ENCODE measurements at regions not wholly inside any gene's neighbourhood (a gene's known extent, or its start where the extent isn't known, plus 50 kb on each side); places are given as distances from the start of the nearest gene placed in this dataset.

- Histone ChIP-seq H3K9me3 (no peaks in the 10 kb centered on the region), H3K4me1 (replicated peaks) (no peaks in the 10 kb centered on the region), H3K36me3 (no peaks in the 10 kb centered on the region), H3K27ac (no peak overlapping the region), H3K27me3 (replicated peaks; ENCODE audit: insufficient read depth) (no peaks in the 10 kb centered on the region), H3K4me3 (no peak overlapping the region)
- 90% methylated on average over 9 of the region's 9 CpGs for WGBS
- TF ChIP-seq POLR2A (IDR thresholded peaks at IDR 0.05) (no peak), POLR2AphosphoS5 (IDR thresholded peaks at IDR 0.05) (no peak)
- TF ChIP-seq, protein P1, sequence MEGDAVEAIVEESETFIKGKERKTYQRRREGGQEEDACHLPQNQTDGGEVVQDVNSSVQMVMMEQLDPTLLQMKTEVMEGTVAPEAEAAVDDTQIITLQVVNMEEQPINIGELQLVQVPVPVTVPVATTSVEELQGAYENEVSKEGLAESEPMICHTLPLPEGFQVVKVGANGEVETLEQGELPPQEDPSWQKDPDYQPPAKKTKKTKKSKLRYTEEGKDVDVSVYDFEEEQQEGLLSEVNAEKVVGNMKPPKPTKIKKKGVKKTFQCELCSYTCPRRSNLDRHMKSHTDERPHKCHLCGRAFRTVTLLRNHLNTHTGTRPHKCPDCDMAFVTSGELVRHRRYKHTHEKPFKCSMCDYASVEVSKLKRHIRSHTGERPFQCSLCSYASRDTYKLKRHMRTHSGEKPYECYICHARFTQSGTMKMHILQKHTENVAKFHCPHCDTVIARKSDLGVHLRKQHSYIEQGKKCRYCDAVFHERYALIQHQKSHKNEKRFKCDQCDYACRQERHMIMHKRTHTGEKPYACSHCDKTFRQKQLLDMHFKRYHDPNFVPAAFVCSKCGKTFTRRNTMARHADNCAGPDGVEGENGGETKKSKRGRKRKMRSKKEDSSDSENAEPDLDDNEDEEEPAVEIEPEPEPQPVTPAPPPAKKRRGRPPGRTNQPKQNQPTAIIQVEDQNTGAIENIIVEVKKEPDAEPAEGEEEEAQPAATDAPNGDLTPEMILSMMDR (IDR thresholded peaks at IDR 0.05) = no peak
- DNase-seq (ENCODE audit: low spot score) = no peak
- intact Hi-C loops (cut with DNase I) = no loop called here
These were observed 625.2 kb upstream of the CADM1 start for GRCh38 chr11:116129456-116129855.

DNA sequence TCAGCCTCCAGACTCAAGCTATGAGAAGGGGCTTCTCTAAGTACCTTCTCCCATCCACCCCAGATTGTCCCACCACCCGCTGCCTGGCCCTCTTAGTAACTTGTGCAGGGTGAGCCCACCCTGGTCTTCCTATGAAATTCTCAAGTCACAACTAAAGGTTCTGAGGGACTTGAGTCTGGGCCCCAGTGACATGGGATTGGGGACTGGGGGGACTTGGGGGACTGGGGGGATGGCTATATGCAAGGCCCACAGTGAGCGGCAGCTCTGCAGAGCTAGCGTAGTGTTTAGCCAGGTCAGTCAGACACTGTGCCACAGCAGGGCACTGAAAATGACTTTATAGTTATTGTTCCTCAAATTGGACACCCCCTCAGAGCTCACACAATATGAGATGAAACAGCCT is 622.3 kb upstream of the CADM1 start:
- H3K4me3 ChIP-seq = no peak overlapping the region
- H3K4me1 ChIP-seq (replicated peaks) = no peaks in the 10 kb centered on the region
- H3K27ac ChIP-seq = no peak overlapping the region
- DNase-seq (ENCODE audit: low spot score) = no peak
- intact Hi-C loops (cut with DNase I) = no loop called here
- H3K9me3 ChIP-seq = no peaks in the 10 kb centered on the region
- WGBS = 94% methylated on average over 3 of the region's 3 CpGs
- H3K36me3 ChIP-seq = no peaks in the 10 kb centered on the region
- no peak for TF ChIP-seq POLR2A (IDR thresholded peaks at IDR 0.05)
- TF ChIP-seq, protein P1 (IDR thresholded peaks at IDR 0.05) = no peak
- no peak for TF ChIP-seq POLR2AphosphoS5 (IDR thresholded peaks at IDR 0.05)
- no peaks in the 10 kb centered on the region for H3K27me3 ChIP-seq (replicated peaks; ENCODE audit: insufficient read depth)

DNA sequence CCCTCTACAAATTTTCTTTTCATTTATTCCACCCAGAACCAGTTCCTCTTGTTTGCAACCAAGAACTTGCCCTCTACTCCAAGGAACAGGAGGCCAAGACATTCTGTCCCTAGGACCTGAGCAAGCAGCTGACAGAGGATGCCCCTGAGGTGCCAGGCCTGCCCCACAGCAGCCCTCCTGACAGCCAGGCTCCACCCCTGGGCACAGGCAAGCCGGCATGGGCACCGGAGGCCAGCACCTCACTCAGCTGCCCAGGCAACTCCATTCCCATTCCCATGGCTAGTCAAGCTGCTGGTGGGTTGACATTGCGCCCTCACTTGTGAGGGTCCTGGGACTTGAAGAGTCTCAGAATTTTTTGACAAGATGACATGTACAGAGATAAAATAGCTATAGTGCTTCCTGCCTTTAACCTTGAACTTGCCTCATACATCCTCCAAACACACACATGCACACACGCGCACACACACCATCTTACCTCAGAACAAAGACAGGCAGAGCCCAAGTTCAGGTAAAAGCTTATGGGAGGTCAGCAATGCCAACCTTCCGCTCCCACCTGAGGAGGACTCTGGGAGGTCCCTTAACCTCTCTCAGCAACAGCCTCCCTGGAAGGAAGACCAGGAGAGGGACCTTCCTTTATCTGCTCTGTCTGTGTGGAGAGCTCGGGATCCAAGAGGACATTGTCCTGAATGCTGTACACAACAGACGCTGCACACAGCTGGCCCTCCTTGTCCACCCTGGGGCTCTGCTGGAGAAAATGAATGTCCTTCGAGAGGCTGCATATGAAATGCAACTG is 620.9 kb upstream of the CADM1 start:
- TF ChIP-seq POLR2A (IDR thresholded peaks at IDR 0.05) (no peak), POLR2AphosphoS5 (IDR thresholded peaks at IDR 0.05) (no peak)
- TF ChIP-seq, protein P1 (IDR thresholded peaks at IDR 0.05) = no peak
- WGBS = 94% methylated on average over 9 of the region's 9 CpGs
- no peaks in the 10 kb centered on the region for H3K9me3 ChIP-seq
- no peaks in the 10 kb centered on the region for H3K27me3 ChIP-seq (replicated peaks; ENCODE audit: insufficient read depth)
- intact Hi-C loops (cut with DNase I) = no loop called here
- H3K27ac ChIP-seq = no peak overlapping the region
- DNase-seq (ENCODE audit: low spot score) = no peak
- H3K4me1 ChIP-seq (replicated peaks) = no peaks in the 10 kb centered on the region
- H3K36me3 ChIP-seq = no peaks in the 10 kb centered on the region
- H3K4me3 ChIP-seq = no peak overlapping the region

DNA sequence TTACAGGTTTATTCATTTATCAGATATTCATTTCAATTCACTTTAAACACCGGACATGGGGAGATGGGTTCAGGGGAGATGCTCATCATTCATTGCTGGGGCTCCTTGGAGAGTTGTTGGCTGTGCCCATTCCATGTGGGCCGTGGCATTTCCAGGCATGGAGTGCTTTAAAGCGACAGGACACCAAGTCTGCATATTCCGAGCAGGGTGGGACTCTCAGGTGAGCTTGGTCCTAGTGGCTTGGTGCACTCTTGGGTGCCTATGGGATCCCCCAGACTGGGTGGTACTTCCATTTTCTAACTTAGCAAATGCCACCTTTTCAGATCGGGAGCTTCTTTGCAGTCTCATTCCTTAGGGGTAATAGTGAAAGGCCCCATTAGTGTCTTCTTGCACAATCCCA is 619.5 kb upstream of the CADM1 start:
- WGBS = 93% methylated on average over 5 of the region's 5 CpGs
- H3K27ac ChIP-seq = no peak overlapping the region
- TF ChIP-seq, protein P1 (IDR thresholded peaks at IDR 0.05) = no peak
- TF ChIP-seq POLR2A (IDR thresholded peaks at IDR 0.05) (no peak), POLR2AphosphoS5 (IDR thresholded peaks at IDR 0.05) (no peak)
- no peaks in the 10 kb centered on the region for H3K36me3 ChIP-seq
- no peaks in the 10 kb centered on the region for H3K4me1 ChIP-seq (replicated peaks)
- H3K4me3 ChIP-seq = no peak overlapping the region
- intact Hi-C loops (cut with DNase I) = no loop called here
- no peak for DNase-seq (ENCODE audit: low spot score)
- no peaks in the 10 kb centered on the region for H3K27me3 ChIP-seq (replicated peaks; ENCODE audit: insufficient read depth)
- H3K9me3 ChIP-seq = no peaks in the 10 kb centered on the region

All from prostate gland (tissue), 2 donors.